CD4-positive, alpha-beta T cell treated with Interleukin-15 for 4 hours (primary cell): ENCODE measurements at regions not wholly inside any gene's neighbourhood (a gene's known extent, or its start where the extent isn't known, plus 50 kb on each side); places are given as distances from the start of the nearest gene placed in this dataset.
A peak's percentile ranks its signal among the peaks of the same experiment; 100 is the strongest.

Experiments used
- DNase-seq: peaks from one replicate; pipeline ENCODE4 v3.0.0-alpha.2; 2020; ENCODE audit warnings: low spot score

GRCh38 chr11:86193297-86194095 lies 51.1 kb upstream of the EED start:
- DNase-seq = peak; percentile 90

- no peak for DNase-seq
Observed at GRCh38 chr11:86192519-86193257, 51.9 kb upstream of the EED start.

GRCh38 chr11:86191874-86192273 lies 52.7 kb upstream of the EED start:
- no peak for DNase-seq

GRCh38 chr11:86187027-86187426 lies 57.5 kb upstream of the EED start:
- no peak for DNase-seq

GRCh38 chr11:86186386-86186785 lies 58.2 kb upstream of the EED start:
- no peak for DNase-seq

GRCh38 chr11:86185381-86185750 lies 59.2 kb upstream of the EED start:
- DNase-seq = no peak

GRCh38 chr11:86184728-86185380 lies 59.7 kb upstream of the EED start:
- no peak for DNase-seq

- peak; percentile 21 for DNase-seq
Observed at GRCh38 chr11:86183694-86184093, 60.9 kb upstream of the EED start.

- DNase-seq = peak; percentile 58
Observed at GRCh38 chr11:86182976-86183584, 61.5 kb upstream of the EED start.

GRCh38 chr11:86181379-86181778 lies 63.2 kb upstream of the EED start:
- DNase-seq = no peak

- no peak for DNase-seq
Observed at GRCh38 chr11:86180851-86181250, 63.7 kb upstream of the EED start.

GRCh38 chr11:86180423-86180822 lies 64.1 kb upstream of the EED start:
- DNase-seq = no peak

- DNase-seq = no peak
Observed at GRCh38 chr11:86179646-86180064, 64.9 kb upstream of the EED start.

- no peak for DNase-seq
Observed at GRCh38 chr11:86177302-86177701, 67.3 kb upstream of the EED start.

- peak; percentile 48 for DNase-seq
Observed at GRCh38 chr11:86176165-86176884, 68.2 kb upstream of the EED start.

GRCh38 chr11:86175626-86176025 lies 68.9 kb upstream of the EED start:
- no peak for DNase-seq

- no peak for DNase-seq
Observed at GRCh38 chr11:86175191-86175590, 69.4 kb upstream of the EED start.

- no peak for DNase-seq
Observed at GRCh38 chr11:86174101-86175046, 70.2 kb upstream of the EED start.

- no peak for DNase-seq
Observed at GRCh38 chr11:86172894-86173293, 71.7 kb upstream of the EED start.

- no peak for DNase-seq
Observed at GRCh38 chr11:86171627-86172026, 72.9 kb upstream of the EED start.
